ENCODE measurements at regions not wholly inside any gene's neighbourhood (a gene's known extent, or its start where the extent isn't known, plus 50 kb on each side); places are given as distances from the start of the nearest gene placed in this dataset.

DNA sequence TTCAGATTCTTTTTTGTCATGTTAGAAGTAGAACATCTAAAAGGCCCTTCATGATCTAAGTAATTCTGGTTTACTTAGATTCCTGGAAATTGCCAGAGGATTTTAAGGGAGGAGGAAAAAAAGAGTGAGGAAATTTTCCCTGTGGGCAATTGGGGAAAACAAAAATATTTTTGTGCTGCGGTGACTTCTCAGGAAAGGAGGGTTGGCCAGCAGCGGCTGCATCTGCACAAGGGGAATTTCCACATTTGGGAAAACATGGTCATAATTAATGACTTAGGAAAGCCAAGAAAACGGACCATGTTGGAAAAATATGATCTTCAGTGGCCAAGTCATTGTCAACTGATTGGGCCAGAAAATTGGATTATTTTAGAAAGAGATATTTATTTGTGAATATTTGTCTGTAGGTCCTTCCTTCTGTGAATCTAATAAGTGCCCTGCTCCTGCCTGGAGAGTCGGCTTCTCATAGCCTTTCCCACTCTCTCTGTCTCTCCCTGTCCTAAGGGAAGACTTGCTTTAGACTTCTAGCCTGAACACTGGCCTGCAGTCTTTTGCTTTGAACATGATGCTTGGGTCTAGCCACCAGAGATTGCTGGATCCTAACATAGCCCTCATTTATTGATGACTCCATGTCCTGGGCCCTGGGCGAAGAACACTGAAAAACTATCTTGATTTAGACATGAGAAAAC is 124.2 kb upstream of the MKLN1 start:
- no peak for DNase-seq (ENCODE audit: low spot score in 2 of 2)
- Histone ChIP-seq H3K4me1 (no peaks in the 10 kb centered on the region), H3K27ac (peak overlapping the region; percentile 52 to 54), H3K36me3 (no peaks in the 10 kb centered on the region), H3K27me3 (no peaks in the 10 kb centered on the region), H3K4me3 (no peak overlapping the region), H3K9me3 (no peaks in the 10 kb centered on the region)
- peak in 1 of 3 donors; percentile 24 for TF ChIP-seq POLR2AphosphoS5 (IDR thresholded peaks at IDR 0.05)
- TF ChIP-seq, protein P1, sequence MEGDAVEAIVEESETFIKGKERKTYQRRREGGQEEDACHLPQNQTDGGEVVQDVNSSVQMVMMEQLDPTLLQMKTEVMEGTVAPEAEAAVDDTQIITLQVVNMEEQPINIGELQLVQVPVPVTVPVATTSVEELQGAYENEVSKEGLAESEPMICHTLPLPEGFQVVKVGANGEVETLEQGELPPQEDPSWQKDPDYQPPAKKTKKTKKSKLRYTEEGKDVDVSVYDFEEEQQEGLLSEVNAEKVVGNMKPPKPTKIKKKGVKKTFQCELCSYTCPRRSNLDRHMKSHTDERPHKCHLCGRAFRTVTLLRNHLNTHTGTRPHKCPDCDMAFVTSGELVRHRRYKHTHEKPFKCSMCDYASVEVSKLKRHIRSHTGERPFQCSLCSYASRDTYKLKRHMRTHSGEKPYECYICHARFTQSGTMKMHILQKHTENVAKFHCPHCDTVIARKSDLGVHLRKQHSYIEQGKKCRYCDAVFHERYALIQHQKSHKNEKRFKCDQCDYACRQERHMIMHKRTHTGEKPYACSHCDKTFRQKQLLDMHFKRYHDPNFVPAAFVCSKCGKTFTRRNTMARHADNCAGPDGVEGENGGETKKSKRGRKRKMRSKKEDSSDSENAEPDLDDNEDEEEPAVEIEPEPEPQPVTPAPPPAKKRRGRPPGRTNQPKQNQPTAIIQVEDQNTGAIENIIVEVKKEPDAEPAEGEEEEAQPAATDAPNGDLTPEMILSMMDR (IDR thresholded peaks at IDR 0.05): no peak
- intact Hi-C loops (cut with DNase I; ENCODE audit: low total_unique reads): no loop called here

DNA sequence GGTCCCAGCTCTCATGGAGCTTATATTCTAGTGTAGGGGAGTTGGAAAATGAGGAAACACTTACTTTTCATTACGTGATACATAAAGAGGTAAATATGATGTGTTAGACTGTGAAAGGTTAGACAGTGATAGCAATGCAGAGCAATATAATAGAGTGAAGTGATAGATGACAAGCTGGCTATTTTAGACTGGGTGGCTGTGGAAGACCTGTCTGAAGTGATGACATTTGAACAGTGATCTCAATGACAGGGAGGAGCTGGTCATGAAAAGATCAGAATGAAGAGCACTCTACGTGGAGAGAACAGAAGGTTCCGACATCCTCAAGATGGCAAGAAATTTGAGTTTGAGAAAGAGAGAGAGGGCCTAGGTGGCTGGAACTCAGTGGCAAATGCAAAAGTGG is 118.9 kb upstream of the MKLN1 start:
- Histone ChIP-seq H3K27ac (no peak overlapping the region), H3K4me3 (no peak overlapping the region), H3K27me3 (no peaks in the 10 kb centered on the region), H3K36me3 (no peaks in the 10 kb centered on the region), H3K4me1 (no peaks in the 10 kb centered on the region), H3K9me3 (no peaks in the 10 kb centered on the region)
- DNase-seq (ENCODE audit: low spot score in 2 of 2): no peak
- TF ChIP-seq, protein P1 (IDR thresholded peaks at IDR 0.05): no peak
- no peak for TF ChIP-seq POLR2A (IDR thresholded peaks at IDR 0.05)
- TF ChIP-seq POLR2AphosphoS5 (IDR thresholded peaks at IDR 0.05): no peak
- intact Hi-C loops (cut with DNase I; ENCODE audit: low total_unique reads): no loop called here

DNA sequence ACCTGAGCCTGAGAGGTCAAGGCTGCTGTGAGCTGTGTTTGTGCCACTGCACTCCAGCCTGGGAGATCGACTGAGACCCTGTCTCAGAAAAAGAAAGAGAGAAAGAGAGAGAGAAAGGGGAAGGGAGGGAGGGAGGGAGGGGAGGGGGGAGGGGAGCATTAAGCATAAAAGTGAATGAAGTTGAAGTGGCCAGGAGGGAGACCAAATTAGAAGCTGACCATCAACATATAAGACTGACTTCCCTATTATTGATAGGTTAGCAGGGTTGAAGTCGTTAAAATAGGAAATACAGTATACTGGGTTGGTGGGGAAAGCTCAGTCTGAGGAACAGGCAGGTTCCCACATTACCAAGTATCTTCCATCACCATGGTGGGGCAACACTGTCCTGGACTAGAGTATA is 117.1 kb upstream of the MKLN1 start:
- intact Hi-C loops (cut with DNase I; ENCODE audit: low total_unique reads): no loop called here
- Histone ChIP-seq H3K36me3 (no peaks in the 10 kb centered on the region), H3K9me3 (no peaks in the 10 kb centered on the region), H3K27me3 (no peaks in the 10 kb centered on the region), H3K4me1 (no peaks in the 10 kb centered on the region), H3K4me3 (no peak overlapping the region), H3K27ac (no peak overlapping the region)
- no peak for DNase-seq (ENCODE audit: low spot score in 2 of 2)
- TF ChIP-seq POLR2AphosphoS5 (IDR thresholded peaks at IDR 0.05) (no peak), POLR2A (IDR thresholded peaks at IDR 0.05) (no peak)
- TF ChIP-seq, protein P1 (IDR thresholded peaks at IDR 0.05): no peak

DNA sequence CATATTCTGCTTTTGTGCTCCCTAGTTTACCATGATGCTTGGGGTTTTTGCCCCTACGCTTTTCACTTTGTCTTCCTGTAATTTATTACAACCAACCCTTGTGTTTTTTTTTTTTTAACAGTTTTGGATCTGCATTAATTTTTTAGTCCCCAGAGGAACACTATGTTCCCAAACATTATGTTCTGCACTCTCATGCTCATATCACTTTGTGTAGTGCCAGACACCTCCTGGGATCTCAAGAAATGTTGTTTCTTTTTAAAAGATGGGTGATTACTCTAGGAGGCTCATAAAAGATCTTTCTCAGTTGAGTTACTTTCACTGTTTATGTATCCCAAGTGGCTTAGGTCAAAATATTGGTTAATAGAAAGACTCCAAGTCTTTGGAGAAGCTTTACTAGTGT is 116.2 kb upstream of the MKLN1 start:
- Histone ChIP-seq H3K9me3 (no peaks in the 10 kb centered on the region), H3K36me3 (no peaks in the 10 kb centered on the region), H3K27me3 (no peaks in the 10 kb centered on the region), H3K4me3 (no peak overlapping the region), H3K4me1 (no peaks in the 10 kb centered on the region), H3K27ac (no peak overlapping the region)
- DNase-seq (ENCODE audit: low spot score in 2 of 2): no peak
- TF ChIP-seq, protein P1 (IDR thresholded peaks at IDR 0.05): no peak
- TF ChIP-seq POLR2A (IDR thresholded peaks at IDR 0.05) (no peak), POLR2AphosphoS5 (IDR thresholded peaks at IDR 0.05) (no peak)
- intact Hi-C loops (cut with DNase I; ENCODE audit: low total_unique reads): no loop called here

DNA sequence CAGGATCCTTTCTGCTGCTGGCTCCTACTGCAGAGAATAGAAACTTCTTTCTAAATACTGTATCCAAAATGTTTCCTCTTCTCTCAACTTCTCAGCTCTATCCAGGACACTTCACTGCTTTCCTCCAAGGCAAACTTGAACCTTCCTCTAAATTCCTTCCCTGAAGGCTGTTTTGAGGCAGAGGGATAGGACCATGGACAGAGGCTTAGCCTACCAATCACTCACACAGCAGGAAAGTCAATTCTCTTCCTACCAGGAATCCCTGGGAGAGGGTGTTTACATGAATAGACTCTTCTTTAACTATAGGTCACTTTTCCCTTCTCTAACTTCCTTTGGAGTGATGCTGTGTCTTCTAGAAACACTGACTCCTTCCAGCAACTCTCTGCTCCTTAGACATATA is 115.6 kb upstream of the MKLN1 start:
- Histone ChIP-seq H3K4me1 (no peaks in the 10 kb centered on the region), H3K27me3 (no peaks in the 10 kb centered on the region), H3K27ac (peak overlapping the region in 1 of 2 donors; percentile 4), H3K4me3 (no peak overlapping the region), H3K36me3 (no peaks in the 10 kb centered on the region), H3K9me3 (no peaks in the 10 kb centered on the region)
- intact Hi-C loops (cut with DNase I; ENCODE audit: low total_unique reads): no loop called here
- DNase-seq (ENCODE audit: low spot score in 2 of 2): no peak
- TF ChIP-seq POLR2AphosphoS5 (IDR thresholded peaks at IDR 0.05) (no peak), POLR2A (IDR thresholded peaks at IDR 0.05) (no peak)
- TF ChIP-seq, protein P1 (IDR thresholded peaks at IDR 0.05): no peak
